ENCODE measurements at regions not wholly inside any gene's neighbourhood (a gene's known extent, or its start where the extent isn't known, plus 50 kb on each side); places are given as distances from the start of the nearest gene placed in this dataset.

DNA sequence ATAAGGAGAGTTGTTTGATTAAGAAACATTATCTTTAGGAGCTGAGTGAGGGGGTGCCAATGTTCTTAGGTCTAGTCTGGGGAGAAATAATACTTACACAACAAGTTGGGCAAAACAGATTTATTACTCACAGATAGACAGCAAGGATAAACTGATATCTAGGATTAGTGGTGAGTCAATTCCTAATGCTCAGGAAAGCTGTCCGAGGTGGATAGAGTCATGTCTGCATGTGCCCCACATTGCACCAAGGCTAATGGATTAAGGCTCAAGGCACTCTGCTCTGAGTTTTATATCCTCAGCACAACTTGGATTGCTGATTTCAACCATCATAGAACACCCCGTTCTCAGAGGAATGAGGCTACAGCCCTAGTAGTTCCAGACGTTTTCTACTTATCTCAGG lies 1042.3 kb downstream of the OTOL1 start:
- Histone ChIP-seq H3K4me3 (ENCODE audit: low read depth, low read length) (no peak overlapping the region), H3K27me3 (replicated peaks; ENCODE audit: control insufficient read depth, insufficient read depth, low read length) (no peaks in the 10 kb centered on the region), H3K4me1 (no peaks in the 10 kb centered on the region), H3K36me3 (ENCODE audit: control insufficient read depth, insufficient read depth, low read length) (no peaks in the 10 kb centered on the region), H3K9me3 (no peaks in the 10 kb centered on the region)
- Mint-ChIP-seq H3K9me3 (ENCODE audit: unreplicated experiment) (no peaks in the 10 kb centered on the region), H3K36me3 (ENCODE audit: insufficient read depth, unreplicated experiment) (no peaks in the 10 kb centered on the region), H3K4me1 (ENCODE audit: low read depth, unreplicated experiment) (no peaks in the 10 kb centered on the region), H3K27ac (ENCODE audit: unreplicated experiment) (no peak overlapping the region), H3K27me3 (ENCODE audit: insufficient read depth, unreplicated experiment) (peaks cover 6% of the 10 kb centered on the region), H3K4me3 (ENCODE audit: unreplicated experiment) (no peak overlapping the region)
- intact Hi-C loops (cut with micrococcal nuclease; ENCODE audit: unreplicated experiment) = no loop called here
- no TSS peak for BruUV-seq (replicated peaks)
- no peak for DNase-seq
- TF ChIP-seq, protein P1, sequence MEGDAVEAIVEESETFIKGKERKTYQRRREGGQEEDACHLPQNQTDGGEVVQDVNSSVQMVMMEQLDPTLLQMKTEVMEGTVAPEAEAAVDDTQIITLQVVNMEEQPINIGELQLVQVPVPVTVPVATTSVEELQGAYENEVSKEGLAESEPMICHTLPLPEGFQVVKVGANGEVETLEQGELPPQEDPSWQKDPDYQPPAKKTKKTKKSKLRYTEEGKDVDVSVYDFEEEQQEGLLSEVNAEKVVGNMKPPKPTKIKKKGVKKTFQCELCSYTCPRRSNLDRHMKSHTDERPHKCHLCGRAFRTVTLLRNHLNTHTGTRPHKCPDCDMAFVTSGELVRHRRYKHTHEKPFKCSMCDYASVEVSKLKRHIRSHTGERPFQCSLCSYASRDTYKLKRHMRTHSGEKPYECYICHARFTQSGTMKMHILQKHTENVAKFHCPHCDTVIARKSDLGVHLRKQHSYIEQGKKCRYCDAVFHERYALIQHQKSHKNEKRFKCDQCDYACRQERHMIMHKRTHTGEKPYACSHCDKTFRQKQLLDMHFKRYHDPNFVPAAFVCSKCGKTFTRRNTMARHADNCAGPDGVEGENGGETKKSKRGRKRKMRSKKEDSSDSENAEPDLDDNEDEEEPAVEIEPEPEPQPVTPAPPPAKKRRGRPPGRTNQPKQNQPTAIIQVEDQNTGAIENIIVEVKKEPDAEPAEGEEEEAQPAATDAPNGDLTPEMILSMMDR (IDR thresholded peaks at IDR 0.05; ENCODE audit: insufficient read depth in 1 of 2, low read depth in 1 of 2, low read length in 1 of 2, severe bottlenecking in 1 of 2, unreplicated experiment in 1 of 2) = no peak
- CTCF ChIA-PET = no interaction called here
- POLR2A ChIA-PET = no interaction called here

DNA sequence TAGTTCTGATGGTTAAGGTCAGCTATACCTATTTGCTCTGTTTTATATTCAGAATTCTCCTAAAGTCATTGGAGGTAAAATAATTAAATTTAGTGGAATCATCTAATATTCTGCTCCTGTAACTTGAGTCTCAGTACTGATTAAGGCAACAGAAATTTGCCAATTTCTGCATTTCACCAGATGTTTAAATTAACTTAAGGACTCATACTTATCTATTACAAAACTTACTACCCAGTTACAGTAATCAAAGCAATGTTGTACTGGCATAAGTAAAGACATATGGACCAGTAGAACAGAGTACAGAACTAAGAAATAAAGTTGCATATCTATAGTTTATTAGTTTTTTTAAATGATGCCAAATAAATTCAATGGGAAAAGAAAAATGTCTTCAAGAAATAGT lies 1043.8 kb downstream of the OTOL1 start:
- CTCF ChIA-PET = no interaction called here
- H3K36me3 Mint-ChIP-seq (ENCODE audit: insufficient read depth, unreplicated experiment) = no peaks in the 10 kb centered on the region
- Histone ChIP-seq H3K36me3 (ENCODE audit: control insufficient read depth, insufficient read depth, low read length) (no peaks in the 10 kb centered on the region), H3K9me3 (no peaks in the 10 kb centered on the region), H3K27me3 (replicated peaks; ENCODE audit: control insufficient read depth, insufficient read depth, low read length) (no peaks in the 10 kb centered on the region), H3K4me1 (no peaks in the 10 kb centered on the region), H3K4me3 (ENCODE audit: low read depth, low read length) (no peak overlapping the region)
- POLR2A ChIA-PET = no interaction called here
- no peaks in the 10 kb centered on the region for H3K9me3 Mint-ChIP-seq (ENCODE audit: unreplicated experiment)
- no peak overlapping the region for H3K27ac Mint-ChIP-seq (ENCODE audit: unreplicated experiment)
- TF ChIP-seq, protein P1 (IDR thresholded peaks at IDR 0.05; ENCODE audit: insufficient read depth in 1 of 2, low read depth in 1 of 2, low read length in 1 of 2, severe bottlenecking in 1 of 2, unreplicated experiment in 1 of 2) = no peak
- no peak for DNase-seq
- no TSS peak for BruUV-seq (replicated peaks)
- intact Hi-C loops (cut with micrococcal nuclease; ENCODE audit: unreplicated experiment) = no loop called here
- peaks cover 6% of the 10 kb centered on the region for H3K27me3 Mint-ChIP-seq (ENCODE audit: insufficient read depth, unreplicated experiment)
- H3K4me1 Mint-ChIP-seq (ENCODE audit: low read depth, unreplicated experiment) = no peaks in the 10 kb centered on the region
- H3K4me3 Mint-ChIP-seq (ENCODE audit: unreplicated experiment) = no peak overlapping the region

DNA sequence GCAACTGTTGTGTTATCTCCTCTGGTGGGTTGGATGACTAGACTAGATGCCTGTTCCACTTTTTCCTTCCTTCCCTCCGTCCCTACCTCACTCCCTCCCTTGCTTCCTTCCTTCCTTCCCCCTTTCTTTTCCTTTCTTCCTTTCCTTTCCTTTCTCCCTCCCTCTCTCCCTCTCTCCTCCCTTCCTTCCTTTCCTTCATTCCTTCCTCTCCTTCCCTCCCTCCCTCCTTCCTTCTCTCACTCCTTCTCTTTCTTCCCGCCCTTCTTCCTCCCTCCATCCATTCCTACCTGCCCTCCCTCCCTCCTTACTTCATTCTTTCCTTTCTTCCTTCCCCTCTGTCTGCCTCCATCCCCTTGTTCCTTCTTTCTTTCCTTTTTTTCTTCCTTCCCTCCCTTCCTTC lies 1045.3 kb downstream of the OTOL1 start:
- no peaks in the 10 kb centered on the region for H3K4me1 Mint-ChIP-seq (ENCODE audit: low read depth, unreplicated experiment)
- TF ChIP-seq, protein P1 (IDR thresholded peaks at IDR 0.05; ENCODE audit: insufficient read depth in 1 of 2, low read depth in 1 of 2, low read length in 1 of 2, severe bottlenecking in 1 of 2, unreplicated experiment in 1 of 2) = no peak
- Histone ChIP-seq H3K9me3 (no peaks in the 10 kb centered on the region), H3K4me1 (no peaks in the 10 kb centered on the region), H3K27me3 (replicated peaks; ENCODE audit: control insufficient read depth, insufficient read depth, low read length) (no peaks in the 10 kb centered on the region), H3K36me3 (ENCODE audit: control insufficient read depth, insufficient read depth, low read length) (no peaks in the 10 kb centered on the region), H3K4me3 (ENCODE audit: low read depth, low read length) (no peak overlapping the region)
- no peak for DNase-seq
- H3K9me3 Mint-ChIP-seq (ENCODE audit: unreplicated experiment) = no peaks in the 10 kb centered on the region
- H3K36me3 Mint-ChIP-seq (ENCODE audit: insufficient read depth, unreplicated experiment) = no peaks in the 10 kb centered on the region
- H3K27me3 Mint-ChIP-seq (ENCODE audit: insufficient read depth, unreplicated experiment) = peaks cover 6% of the 10 kb centered on the region
- no peak overlapping the region for H3K27ac Mint-ChIP-seq (ENCODE audit: unreplicated experiment)
- CTCF ChIA-PET = no interaction called here
- intact Hi-C loops (cut with micrococcal nuclease; ENCODE audit: unreplicated experiment) = no loop called here
- POLR2A ChIA-PET = no interaction called here
- no TSS peak for BruUV-seq (replicated peaks)
- no peak overlapping the region for H3K4me3 Mint-ChIP-seq (ENCODE audit: unreplicated experiment)
